GM12878 (cell line): ENCODE measurements at regions not wholly inside any gene's neighbourhood (a gene's known extent, or its start where the extent isn't known, plus 50 kb on each side); places are given as distances from the start of the nearest gene placed in this dataset.

ENCODE experiments used
- ATAC-seq: fragments of 200-7000 bp; cut with Tn5 transposase; 3 replicates; pipeline ENCODE4 v1.9.1; 2020; ENCODE audit warnings: mild to moderate bottlenecking, moderate library complexity
- BruUV-seq: library from RNA; stranded (reverse); fragments of 400-500 nt; replicated peaks from 2 replicates; lab custom pipeline; 2021; lab: Mats Ljungman, UMichigan
- CTCF ChIA-PET: fragments of 300-600 bp; sonication (Branson Sonifier 250); formaldehyde crosslinking; extraction: SDS; loops from one replicate; lab custom pipeline; 2021; ENCODE audit warnings: inconsistent platforms; lab: Yijun Ruan, JAX
- POLR2A ChIA-PET: fragments of 350-600 bp; formaldehyde crosslinking; extraction: SDS; loops from one replicate; lab custom pipeline; 2021; ENCODE audit warnings: inconsistent platforms; lab: Charles Lee
- RAD21 ChIA-PET: fragments of 300-600 bp; sonication (Branson Sonifier 250); formaldehyde crosslinking; loops from one replicate; lab custom pipeline; 2023; ENCODE audit warnings: antibody characterized with exemption; ENCODE audit not compliant: unreplicated experiment; lab: Charles Lee
- SMC1A ChIA-PET: fragments of 300-600 bp; sonication (Branson Sonifier 250); formaldehyde crosslinking; loops from one replicate; lab custom pipeline; 2023; ENCODE audit not compliant: unreplicated experiment, uncharacterized antibody; lab: Charles Lee
- DNase-seq: peaks from one replicate; pipeline ENCODE4 v3.0.0-alpha.2; 2011; ENCODE audit warnings: low read depth, low spot score
- FAIRE-seq: peaks from 3 replicates; lab custom pipeline; 2011; peaks lifted over from hg19 to GRCh38; lab: Jason Lieb, UNC
- H2AFZ ChIP-seq: 2 replicates; pipeline ENCODE4 v1.6.0; 2011; ENCODE audit warnings: low read depth, low read length, control low read depth; ENCODE audit not compliant: control insufficient read depth
- H3K27ac ChIP-seq: 2 replicates; pipeline ENCODE4 v1.5.1; 2011; ENCODE audit warnings: control low read depth; ENCODE audit not compliant: control insufficient read depth, insufficient read depth
- H3K27me3 ChIP-seq, 2 experiments: replicated peaks in 1 of 2; 2 replicates each; pipeline versions ENCODE4 v1.6.0 to v1.6.1; 2011; ENCODE audit warnings: low read length in 1 of 2; ENCODE audit not compliant: control insufficient read depth in 2 of 2, insufficient read depth in 2 of 2
- H3K36me3 ChIP-seq, 2 experiments: 2 replicates each; pipeline ENCODE4 v1.5.1; 2011; ENCODE audit warnings: low read length in 1 of 2; ENCODE audit not compliant: control insufficient read depth in 2 of 2, insufficient read depth in 2 of 2
- H3K4me1 ChIP-seq: 2 replicates; pipeline ENCODE4 v1.6.1; 2011; ENCODE audit warnings: mild to moderate bottlenecking, low read length, moderate library complexity, mixed read lengths; ENCODE audit not compliant: control insufficient read depth, insufficient read depth
- H3K4me2 ChIP-seq: 2 replicates; pipeline ENCODE4 v1.6.0; 2011; ENCODE audit warnings: control low read depth; ENCODE audit not compliant: control insufficient read depth, insufficient read depth
- H3K4me3 ChIP-seq: fragments of 200-600 bp; sonication (generic); 2 replicates; pipeline ENCODE4 v1.5.1; 2016
- H3K79me2 ChIP-seq: 2 replicates; pipeline ENCODE4 v1.6.0; 2011; ENCODE audit warnings: low read length; ENCODE audit not compliant: control insufficient read depth, insufficient read depth
- H3K9ac ChIP-seq: 2 replicates; pipeline ENCODE4 v1.8.0; 2011; ENCODE audit warnings: low read length, control low read depth, mixed read lengths; ENCODE audit not compliant: control insufficient read depth, insufficient read depth
- H3K9me3 ChIP-seq: replicated peaks from 3 replicates; pipeline ENCODE4 v1.5.1; 2011; ENCODE audit warnings: mild to moderate bottlenecking, low read length; ENCODE audit not compliant: control insufficient read depth, insufficient read depth
- H4K20me1 ChIP-seq: 2 replicates; pipeline ENCODE4 v1.6.0; 2011; ENCODE audit not compliant: control insufficient read depth, insufficient read depth
- BHLHE40 ChIP-seq, 2 experiments: fragments of 450-650 bp in 1 of 2; IDR thresholded peaks; 2 replicates each; pipeline ENCODE4 v1.6.1; 2011 to 2017; ENCODE audit warnings: low read depth in 2 of 2, borderline replicate concordance in 1 of 2, improper control_type of control experiment in 1 of 2, low read length in 1 of 2, mild to moderate bottlenecking in 1 of 2
- CREB1 ChIP-seq: IDR thresholded peaks from 2 replicates; pipeline ENCODE4 v1.6.1; 2012; ENCODE audit warnings: low read depth, mild to moderate bottlenecking, inconsistent platforms
- IKZF2 ChIP-seq, 2 experiments: fragments of 450-650 bp; IDR thresholded peaks; 2 replicates each; pipeline ENCODE4 v1.6.1; 2017; ENCODE audit warnings: mild to moderate bottlenecking in 2 of 2, moderate library complexity in 2 of 2
- NFYB ChIP-seq: IDR thresholded peaks from 2 replicates; pipeline ENCODE4 v1.6.1; 2011; ENCODE audit warnings: low read depth, mild to moderate bottlenecking, low read length, improper control_type of control experiment, moderate library complexity; ENCODE audit not compliant: insufficient read depth
- NR2F1 ChIP-seq: fragments of 450-650 bp; conservative IDR thresholded peaks from 2 replicates; pipeline ENCODE4 v1.6.1; 2017; ENCODE audit warnings: mild to moderate bottlenecking
- POLR2A ChIP-seq: IDR thresholded peaks from 2 replicates; pipeline ENCODE4 v1.6.1; 2011; ENCODE audit warnings: low read depth, mild to moderate bottlenecking, low read length
- RBBP5 ChIP-seq: fragments of 200-600 bp; sonication (generic); conservative IDR thresholded peaks from 2 replicates; pipeline ENCODE4 v1.6.1; 2016
- RCOR1 ChIP-seq: conservative IDR thresholded peaks from 2 replicates; pipeline ENCODE4 v1.6.1; 2012; ENCODE audit warnings: low read depth, low read length, improper control_type of control experiment
- RUNX3 ChIP-seq: IDR thresholded peaks from 2 replicates; pipeline ENCODE4 v1.6.1; 2012; ENCODE audit warnings: low read length, inconsistent platforms
- SIX5 ChIP-seq: IDR thresholded peaks from 2 replicates; pipeline ENCODE4 v1.6.1; 2011; ENCODE audit warnings: mild to moderate bottlenecking, low read depth, low read length, moderate library complexity; ENCODE audit not compliant: severe bottlenecking
- STAT1 ChIP-seq: fragments of 450-650 bp; conservative IDR thresholded peaks from 2 replicates; pipeline ENCODE4 v1.6.1; 2014; ENCODE audit warnings: antibody characterized with exemption, mild to moderate bottlenecking
- ZZZ3 ChIP-seq: IDR thresholded peaks from 2 replicates; pipeline ENCODE4 v1.6.1; 2011; ENCODE audit warnings: low read depth; ENCODE audit not compliant: control insufficient read depth, insufficient read length
- WGBS: methylation state at CpG from one replicate; pipeline ENCODE4 v1.1.6; 2016; ENCODE audit warnings: low lambda C conversion rate; ENCODE audit not compliant: insufficient replicate concordance, insufficient coverage; ENCODE audit errors: missing lambda C conversion rate; 5-methylcytosine and 5-hydroxymethylcytosine counted together
- in situ Hi-C: fragments of 300-500 bp; cut with MboI; formaldehyde crosslinking; loops from 9 replicates; pipeline ENCODE4 v1.14.3; 2018; ENCODE audit warnings: mixed read lengths
- intact Hi-C: fragments of 100-400 bp; cut with micrococcal nuclease; formaldehyde crosslinking; loops from one replicate; pipeline ENCODE4 v1.14.2; 2022; ENCODE audit not compliant: unreplicated experiment
- TF ChIP-seq, protein P1 (sequence below): fragments of 450-650 bp; IDR thresholded peaks from 2 replicates; pipeline ENCODE4 v1.6.1; 2014; ENCODE audit warnings: mild to moderate bottlenecking
- TF ChIP-seq, protein P2 (sequence below): fragments of 450-650 bp; conservative IDR thresholded peaks from 2 replicates; pipeline ENCODE4 v1.6.1; 2017; ENCODE audit warnings: mild to moderate bottlenecking, moderate library complexity

DNA sequence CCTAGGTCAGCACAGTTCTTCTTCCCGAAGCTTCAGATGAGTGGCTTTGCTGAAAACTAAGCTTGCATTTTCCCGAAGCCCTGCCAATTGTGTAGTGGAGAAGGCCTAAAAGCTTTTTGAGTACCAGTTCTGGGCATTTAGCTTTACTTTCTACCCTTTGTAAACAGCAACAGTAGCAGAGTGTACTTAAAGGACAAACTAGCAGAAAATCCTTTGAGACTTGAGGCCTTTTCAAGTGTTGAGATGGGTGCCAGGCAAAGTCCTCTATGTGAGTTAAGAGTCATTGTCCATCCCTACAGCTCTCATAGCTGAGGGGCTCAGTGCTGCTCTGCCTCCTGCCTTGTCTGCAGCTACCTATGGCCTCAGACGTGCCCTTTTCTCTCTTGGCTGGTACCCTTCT lies 368.2 kb downstream of the CCSER2 start (continued):
- TF ChIP-seq IKZF2 (IDR thresholded peaks at IDR 0.05) (no peak), NFYB (no peak)

DNA sequence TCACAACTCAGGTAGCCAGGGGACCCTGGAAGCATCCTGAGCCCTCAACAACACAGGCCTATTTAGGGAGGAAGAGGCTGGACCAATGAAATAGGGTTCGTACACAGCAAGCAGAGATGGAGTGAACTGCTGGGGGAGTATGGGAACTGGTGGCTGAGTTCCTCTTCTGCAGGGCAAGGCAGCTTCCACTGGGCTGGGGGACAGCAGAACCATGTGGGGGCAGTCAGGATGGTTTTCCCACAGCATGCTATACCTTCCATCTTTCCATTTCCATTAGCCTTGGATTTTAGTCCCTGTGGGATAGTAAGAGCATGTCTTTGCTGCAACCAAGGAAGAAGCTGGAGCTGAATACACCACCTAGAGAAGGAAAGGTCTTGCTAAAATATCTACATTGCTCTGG lies 370.6 kb downstream of the CCSER2 start:
- CTCF ChIA-PET = interaction anchor here (1.6 kb wide), 1 partner anchor 17 kb away, joined by 5 read pairs; no protein-coding TSS in a partner anchor
- no peak for TF ChIP-seq ZZZ3
- TF ChIP-seq, protein P1, sequence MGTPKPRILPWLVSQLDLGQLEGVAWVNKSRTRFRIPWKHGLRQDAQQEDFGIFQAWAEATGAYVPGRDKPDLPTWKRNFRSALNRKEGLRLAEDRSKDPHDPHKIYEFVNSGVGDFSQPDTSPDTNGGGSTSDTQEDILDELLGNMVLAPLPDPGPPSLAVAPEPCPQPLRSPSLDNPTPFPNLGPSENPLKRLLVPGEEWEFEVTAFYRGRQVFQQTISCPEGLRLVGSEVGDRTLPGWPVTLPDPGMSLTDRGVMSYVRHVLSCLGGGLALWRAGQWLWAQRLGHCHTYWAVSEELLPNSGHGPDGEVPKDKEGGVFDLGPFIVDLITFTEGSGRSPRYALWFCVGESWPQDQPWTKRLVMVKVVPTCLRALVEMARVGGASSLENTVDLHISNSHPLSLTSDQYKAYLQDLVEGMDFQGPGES = no peak
- no peak for TF ChIP-seq STAT1
- no peak for TF ChIP-seq RCOR1
- TF ChIP-seq NR2F1 = no peak
- no peak for TF ChIP-seq POLR2A
- no peak for TF ChIP-seq RBBP5
- TF ChIP-seq CREB1 = no peak
- TF ChIP-seq SIX5 = no peak
- TF ChIP-seq, protein P2, sequence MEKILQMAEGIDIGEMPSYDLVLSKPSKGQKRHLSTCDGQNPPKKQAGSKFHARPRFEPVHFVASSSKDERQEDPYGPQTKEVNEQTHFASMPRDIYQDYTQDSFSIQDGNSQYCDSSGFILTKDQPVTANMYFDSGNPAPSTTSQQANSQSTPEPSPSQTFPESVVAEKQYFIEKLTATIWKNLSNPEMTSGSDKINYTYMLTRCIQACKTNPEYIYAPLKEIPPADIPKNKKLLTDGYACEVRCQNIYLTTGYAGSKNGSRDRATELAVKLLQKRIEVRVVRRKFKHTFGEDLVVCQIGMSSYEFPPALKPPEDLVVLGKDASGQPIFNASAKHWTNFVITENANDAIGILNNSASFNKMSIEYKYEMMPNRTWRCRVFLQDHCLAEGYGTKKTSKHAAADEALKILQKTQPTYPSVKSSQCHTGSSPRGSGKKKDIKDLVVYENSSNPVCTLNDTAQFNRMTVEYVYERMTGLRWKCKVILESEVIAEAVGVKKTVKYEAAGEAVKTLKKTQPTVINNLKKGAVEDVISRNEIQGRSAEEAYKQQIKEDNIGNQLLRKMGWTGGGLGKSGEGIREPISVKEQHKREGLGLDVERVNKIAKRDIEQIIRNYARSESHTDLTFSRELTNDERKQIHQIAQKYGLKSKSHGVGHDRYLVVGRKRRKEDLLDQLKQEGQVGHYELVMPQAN = no peak
- TF ChIP-seq RUNX3 = no peak
- no peak for TF ChIP-seq BHLHE40 (IDR thresholded peaks at IDR 0.05; ENCODE audit: borderline replicate concordance in 1 of 2, low read depth in 2 of 2, low read length in 1 of 2)
- TF ChIP-seq, all 136 proteins: peak for 0
- H3K4me2 ChIP-seq = no peak overlapping the region
- peaks cover 0 to 2% of the 10 kb centered on the region in 2 experiments; a peak in 1 of 4 replicates for H3K27me3 ChIP-seq
- ChIA-PET RAD21 (no interaction called here), SMC1A (interaction anchor here (0.9 to 1.2 kb wide), 3 partner anchors 9 to 11 kb away, joined by 3 to 4 read pairs (median 4); no protein-coding TSS in a partner anchor), POLR2A (no interaction called here)
- H2AFZ ChIP-seq = no peak overlapping the region
- no peaks in the 10 kb centered on the region for H3K4me1 ChIP-seq
- H3K36me3 ChIP-seq = no peaks in the 10 kb centered on the region
- H4K20me1 ChIP-seq = no peaks in the 10 kb centered on the region
- ATAC-seq = no peak
- H3K27ac ChIP-seq = no peak overlapping the region
- no peak for DNase-seq
- BruUV-seq = no TSS peak
- FAIRE-seq = no peak
- 0% methylated on average over 1 of the region's 1 CpG for WGBS
- H3K9me3 ChIP-seq = no peaks in the 10 kb centered on the region
- H3K79me2 ChIP-seq = no peaks in the 10 kb centered on the region
- in situ Hi-C loops (no loop called here), intact Hi-C loops (no loop called here)
- no peak overlapping the region for H3K4me3 ChIP-seq
- no peak overlapping the region for H3K9ac ChIP-seq
